Liver (tissue), 3 donors: ENCODE measurements at regions not wholly inside any gene's neighbourhood (a gene's known extent, or its start where the extent isn't known, plus 50 kb on each side); places are given as distances from the start of the nearest gene placed in this dataset.

ENCODE experiments used
- FOXA1 ChIP-seq: IDR thresholded peaks from 2 replicates; pipeline ENCODE4 v1.6.1; 2016; ENCODE audit warnings: antibody characterized with exemption
- GABPA ChIP-seq, 2 donors: IDR thresholded peaks in 1 of 2; conservative IDR thresholded peaks in 1 of 2; 2 replicates each; pipeline ENCODE4 v1.6.1; 2016; ENCODE audit warnings: antibody characterized with exemption in 2 of 2, mild to moderate bottlenecking in 1 of 2, moderate library complexity in 1 of 2
- HNF4A ChIP-seq, 2 donors: conservative IDR thresholded peaks; 2 replicates each; pipeline ENCODE4 v1.6.1; 2016; ENCODE audit warnings: antibody characterized with exemption in 2 of 2, mild to moderate bottlenecking in 2 of 2
- JUND ChIP-seq, 2 donors: IDR thresholded peaks; 2 replicates each; pipeline ENCODE4 v1.6.1; 2016; ENCODE audit warnings: antibody characterized with exemption in 2 of 2
- RAD21 ChIP-seq, 2 donors: IDR thresholded peaks; 2 replicates each; pipeline ENCODE4 v1.6.1; 2016; ENCODE audit warnings: antibody characterized with exemption in 2 of 2, mild to moderate bottlenecking in 2 of 2
- RXRA ChIP-seq, 2 donors: IDR thresholded peaks; 2 replicates each; pipeline ENCODE4 v1.6.1; 2017 to 2018; ENCODE audit warnings: antibody characterized with exemption in 2 of 2, mild to moderate bottlenecking in 1 of 2
- SP1 ChIP-seq: IDR thresholded peaks from 2 replicates; pipeline ENCODE4 v1.6.1; 2018; ENCODE audit warnings: antibody characterized with exemption, mild to moderate bottlenecking
- TAF1 ChIP-seq: conservative IDR thresholded peaks from 2 replicates; pipeline ENCODE4 v1.6.1; 2016; ENCODE audit warnings: antibody characterized with exemption, mild to moderate bottlenecking
- YY1 ChIP-seq: IDR thresholded peaks from 2 replicates; pipeline ENCODE4 v1.6.1; 2016; ENCODE audit warnings: antibody characterized with exemption, mild to moderate bottlenecking
- TF ChIP-seq, protein P1 (sequence below): fragments of 150-350 bp; IDR thresholded peaks from 2 replicates; pipeline ENCODE4 v1.5.1; 2017; ENCODE audit warnings: improper control_type of control experiment, low read depth, low read length; ENCODE audit not compliant: missing input control
- TF ChIP-seq, protein P2 (sequence below): IDR thresholded peaks from 2 replicates; pipeline ENCODE4 v1.6.1; 2016; ENCODE audit warnings: antibody characterized with exemption, mild to moderate bottlenecking
- TF ChIP-seq, protein P3 (sequence below): IDR thresholded peaks from 2 replicates; pipeline ENCODE4 v1.6.1; 2016; ENCODE audit warnings: antibody characterized with exemption
- TF ChIP-seq, protein P4 (sequence below): IDR thresholded peaks from 2 replicates; pipeline ENCODE4 v1.6.1; 2016; ENCODE audit warnings: antibody characterized with exemption
- TF ChIP-seq, protein P5 (sequence below): IDR thresholded peaks from 2 replicates; pipeline ENCODE4 v1.6.1; 2016; ENCODE audit warnings: antibody characterized with exemption
- donor health status: healthy.
- donor health status: healthy.

DNA sequence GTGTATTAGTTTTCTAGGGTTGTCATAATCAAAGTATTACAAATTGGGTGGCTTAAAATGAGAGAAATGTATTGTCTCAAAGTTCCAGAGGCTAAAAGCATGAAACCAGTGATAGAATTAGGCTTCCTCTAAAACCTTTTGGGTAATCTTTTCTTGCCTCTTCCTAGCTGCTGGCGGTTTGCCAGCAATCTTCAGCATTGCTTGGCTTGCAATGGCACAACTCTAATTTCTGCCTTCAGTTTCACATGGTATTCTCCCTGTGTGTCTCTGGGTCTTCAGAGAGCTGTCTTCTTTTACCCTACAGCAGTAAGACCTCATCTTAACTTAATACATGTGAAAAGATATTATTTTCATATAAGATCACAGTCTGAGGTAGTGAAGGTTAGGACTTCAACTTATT lies 479.1 kb upstream of the GJE1 start:
- TF ChIP-seq, protein P1, sequence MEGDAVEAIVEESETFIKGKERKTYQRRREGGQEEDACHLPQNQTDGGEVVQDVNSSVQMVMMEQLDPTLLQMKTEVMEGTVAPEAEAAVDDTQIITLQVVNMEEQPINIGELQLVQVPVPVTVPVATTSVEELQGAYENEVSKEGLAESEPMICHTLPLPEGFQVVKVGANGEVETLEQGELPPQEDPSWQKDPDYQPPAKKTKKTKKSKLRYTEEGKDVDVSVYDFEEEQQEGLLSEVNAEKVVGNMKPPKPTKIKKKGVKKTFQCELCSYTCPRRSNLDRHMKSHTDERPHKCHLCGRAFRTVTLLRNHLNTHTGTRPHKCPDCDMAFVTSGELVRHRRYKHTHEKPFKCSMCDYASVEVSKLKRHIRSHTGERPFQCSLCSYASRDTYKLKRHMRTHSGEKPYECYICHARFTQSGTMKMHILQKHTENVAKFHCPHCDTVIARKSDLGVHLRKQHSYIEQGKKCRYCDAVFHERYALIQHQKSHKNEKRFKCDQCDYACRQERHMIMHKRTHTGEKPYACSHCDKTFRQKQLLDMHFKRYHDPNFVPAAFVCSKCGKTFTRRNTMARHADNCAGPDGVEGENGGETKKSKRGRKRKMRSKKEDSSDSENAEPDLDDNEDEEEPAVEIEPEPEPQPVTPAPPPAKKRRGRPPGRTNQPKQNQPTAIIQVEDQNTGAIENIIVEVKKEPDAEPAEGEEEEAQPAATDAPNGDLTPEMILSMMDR: no peak
- no peak for TF ChIP-seq TAF1
- TF ChIP-seq GABPA (IDR thresholded peaks at IDR 0.05 in 1 of 2, conservative IDR thresholded peaks at IDR 0.05 in 1 of 2): no peak
- TF ChIP-seq, protein P2, sequence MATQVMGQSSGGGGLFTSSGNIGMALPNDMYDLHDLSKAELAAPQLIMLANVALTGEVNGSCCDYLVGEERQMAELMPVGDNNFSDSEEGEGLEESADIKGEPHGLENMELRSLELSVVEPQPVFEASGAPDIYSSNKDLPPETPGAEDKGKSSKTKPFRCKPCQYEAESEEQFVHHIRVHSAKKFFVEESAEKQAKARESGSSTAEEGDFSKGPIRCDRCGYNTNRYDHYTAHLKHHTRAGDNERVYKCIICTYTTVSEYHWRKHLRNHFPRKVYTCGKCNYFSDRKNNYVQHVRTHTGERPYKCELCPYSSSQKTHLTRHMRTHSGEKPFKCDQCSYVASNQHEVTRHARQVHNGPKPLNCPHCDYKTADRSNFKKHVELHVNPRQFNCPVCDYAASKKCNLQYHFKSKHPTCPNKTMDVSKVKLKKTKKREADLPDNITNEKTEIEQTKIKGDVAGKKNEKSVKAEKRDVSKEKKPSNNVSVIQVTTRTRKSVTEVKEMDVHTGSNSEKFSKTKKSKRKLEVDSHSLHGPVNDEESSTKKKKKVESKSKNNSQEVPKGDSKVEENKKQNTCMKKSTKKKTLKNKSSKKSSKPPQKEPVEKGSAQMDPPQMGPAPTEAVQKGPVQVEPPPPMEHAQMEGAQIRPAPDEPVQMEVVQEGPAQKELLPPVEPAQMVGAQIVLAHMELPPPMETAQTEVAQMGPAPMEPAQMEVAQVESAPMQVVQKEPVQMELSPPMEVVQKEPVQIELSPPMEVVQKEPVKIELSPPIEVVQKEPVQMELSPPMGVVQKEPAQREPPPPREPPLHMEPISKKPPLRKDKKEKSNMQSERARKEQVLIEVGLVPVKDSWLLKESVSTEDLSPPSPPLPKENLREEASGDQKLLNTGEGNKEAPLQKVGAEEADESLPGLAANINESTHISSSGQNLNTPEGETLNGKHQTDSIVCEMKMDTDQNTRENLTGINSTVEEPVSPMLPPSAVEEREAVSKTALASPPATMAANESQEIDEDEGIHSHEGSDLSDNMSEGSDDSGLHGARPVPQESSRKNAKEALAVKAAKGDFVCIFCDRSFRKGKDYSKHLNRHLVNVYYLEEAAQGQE: no peak
- no peak for TF ChIP-seq YY1
- TF ChIP-seq, protein P3, sequence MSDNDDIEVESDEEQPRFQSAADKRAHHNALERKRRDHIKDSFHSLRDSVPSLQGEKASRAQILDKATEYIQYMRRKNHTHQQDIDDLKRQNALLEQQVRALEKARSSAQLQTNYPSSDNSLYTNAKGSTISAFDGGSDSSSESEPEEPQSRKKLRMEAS: no peak
- no peak for TF ChIP-seq RAD21 (IDR thresholded peaks at IDR 0.05)
- TF ChIP-seq RXRA (IDR thresholded peaks at IDR 0.05): no peak
- TF ChIP-seq SP1: no peak
- TF ChIP-seq, protein P4, sequence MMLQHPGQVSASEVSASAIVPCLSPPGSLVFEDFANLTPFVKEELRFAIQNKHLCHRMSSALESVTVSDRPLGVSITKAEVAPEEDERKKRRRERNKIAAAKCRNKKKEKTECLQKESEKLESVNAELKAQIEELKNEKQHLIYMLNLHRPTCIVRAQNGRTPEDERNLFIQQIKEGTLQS: no peak
- no peak for TF ChIP-seq JUND (IDR thresholded peaks at IDR 0.05)
- TF ChIP-seq FOXA1: no peak
- no peak for TF ChIP-seq HNF4A (conservative IDR thresholded peaks at IDR 0.05)
- TF ChIP-seq, protein P5, sequence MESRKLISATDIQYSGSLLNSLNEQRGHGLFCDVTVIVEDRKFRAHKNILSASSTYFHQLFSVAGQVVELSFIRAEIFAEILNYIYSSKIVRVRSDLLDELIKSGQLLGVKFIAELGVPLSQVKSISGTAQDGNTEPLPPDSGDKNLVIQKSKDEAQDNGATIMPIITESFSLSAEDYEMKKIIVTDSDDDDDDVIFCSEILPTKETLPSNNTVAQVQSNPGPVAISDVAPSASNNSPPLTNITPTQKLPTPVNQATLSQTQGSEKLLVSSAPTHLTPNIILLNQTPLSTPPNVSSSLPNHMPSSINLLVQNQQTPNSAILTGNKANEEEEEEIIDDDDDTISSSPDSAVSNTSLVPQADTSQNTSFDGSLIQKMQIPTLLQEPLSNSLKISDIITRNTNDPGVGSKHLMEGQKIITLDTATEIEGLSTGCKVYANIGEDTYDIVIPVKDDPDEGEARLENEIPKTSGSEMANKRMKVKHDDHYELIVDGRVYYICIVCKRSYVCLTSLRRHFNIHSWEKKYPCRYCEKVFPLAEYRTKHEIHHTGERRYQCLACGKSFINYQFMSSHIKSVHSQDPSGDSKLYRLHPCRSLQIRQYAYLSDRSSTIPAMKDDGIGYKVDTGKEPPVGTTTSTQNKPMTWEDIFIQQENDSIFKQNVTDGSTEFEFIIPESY: no peak
